GM12872 (cell line): ENCODE measurements at regions not wholly inside any gene's neighbourhood (a gene's known extent, or its start where the extent isn't known, plus 50 kb on each side); places are given as distances from the start of the nearest gene placed in this dataset.

Experiments used
- TF ChIP-seq, protein P1 (sequence below): IDR thresholded peaks from 3 replicates; pipeline ENCODE4 v1.5.1; 2011; ENCODE audit warnings: low read depth, mild to moderate bottlenecking, low read length, moderate library complexity; ENCODE audit not compliant: insufficient read depth

DNA sequence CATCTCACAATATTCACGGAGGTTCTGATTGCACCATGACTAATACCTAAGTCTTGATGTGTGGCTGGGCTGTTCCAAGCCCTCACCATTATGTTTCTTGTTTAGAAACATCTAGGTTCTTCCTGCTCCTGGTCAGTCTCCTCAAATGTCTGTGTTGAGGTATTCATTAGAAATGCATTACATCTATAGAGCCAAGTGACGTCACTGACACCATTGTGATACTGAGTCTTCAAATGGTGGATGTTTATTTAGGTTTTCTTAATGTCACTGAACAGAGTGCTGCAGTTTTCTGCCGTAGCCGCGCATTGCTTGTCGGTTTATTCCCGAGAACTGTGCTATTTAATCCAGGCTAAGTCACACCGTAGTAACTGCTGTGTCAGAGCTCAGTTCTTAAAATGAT lies 142.4 kb upstream of the SPACA7 start:
- TF ChIP-seq, protein P1, sequence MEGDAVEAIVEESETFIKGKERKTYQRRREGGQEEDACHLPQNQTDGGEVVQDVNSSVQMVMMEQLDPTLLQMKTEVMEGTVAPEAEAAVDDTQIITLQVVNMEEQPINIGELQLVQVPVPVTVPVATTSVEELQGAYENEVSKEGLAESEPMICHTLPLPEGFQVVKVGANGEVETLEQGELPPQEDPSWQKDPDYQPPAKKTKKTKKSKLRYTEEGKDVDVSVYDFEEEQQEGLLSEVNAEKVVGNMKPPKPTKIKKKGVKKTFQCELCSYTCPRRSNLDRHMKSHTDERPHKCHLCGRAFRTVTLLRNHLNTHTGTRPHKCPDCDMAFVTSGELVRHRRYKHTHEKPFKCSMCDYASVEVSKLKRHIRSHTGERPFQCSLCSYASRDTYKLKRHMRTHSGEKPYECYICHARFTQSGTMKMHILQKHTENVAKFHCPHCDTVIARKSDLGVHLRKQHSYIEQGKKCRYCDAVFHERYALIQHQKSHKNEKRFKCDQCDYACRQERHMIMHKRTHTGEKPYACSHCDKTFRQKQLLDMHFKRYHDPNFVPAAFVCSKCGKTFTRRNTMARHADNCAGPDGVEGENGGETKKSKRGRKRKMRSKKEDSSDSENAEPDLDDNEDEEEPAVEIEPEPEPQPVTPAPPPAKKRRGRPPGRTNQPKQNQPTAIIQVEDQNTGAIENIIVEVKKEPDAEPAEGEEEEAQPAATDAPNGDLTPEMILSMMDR, result no peak

DNA sequence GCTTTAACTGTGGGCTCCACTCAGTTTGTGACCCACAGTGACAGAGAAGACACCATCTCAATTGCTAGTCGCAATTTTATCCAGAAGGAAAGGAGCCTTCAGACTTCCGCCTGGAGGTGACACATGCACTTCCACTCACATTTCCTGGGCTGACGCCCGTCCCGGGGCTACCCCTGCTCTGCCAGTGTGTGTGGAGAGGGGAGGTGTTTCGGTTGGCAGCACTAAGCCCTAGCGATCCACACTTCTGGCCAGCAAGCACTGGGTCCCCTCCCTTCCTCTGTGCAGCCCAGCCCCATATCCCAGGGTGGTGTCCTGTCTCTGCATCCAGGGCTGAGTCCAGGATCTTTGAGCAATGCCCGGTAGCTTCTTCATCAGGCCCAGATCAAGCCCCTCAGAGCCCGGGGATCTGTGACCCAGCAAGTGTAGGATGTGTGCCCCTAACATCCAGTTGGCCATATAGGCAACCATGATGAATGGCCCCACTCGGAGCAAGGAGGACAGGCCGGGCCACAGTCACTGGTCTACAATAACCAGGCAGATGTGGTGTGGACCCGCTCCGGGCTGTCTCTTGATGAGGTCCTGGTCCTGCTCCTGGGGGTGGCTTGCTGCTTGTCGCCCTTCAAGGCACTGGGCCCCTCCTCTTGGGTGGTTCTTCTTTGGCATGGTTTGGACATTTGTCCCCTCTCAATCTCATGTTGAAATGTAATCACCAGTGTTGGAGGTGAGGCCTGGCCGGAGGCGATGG lies 141.9 kb upstream of the SPACA7 start:
- TF ChIP-seq, protein P1, result no peak

DNA sequence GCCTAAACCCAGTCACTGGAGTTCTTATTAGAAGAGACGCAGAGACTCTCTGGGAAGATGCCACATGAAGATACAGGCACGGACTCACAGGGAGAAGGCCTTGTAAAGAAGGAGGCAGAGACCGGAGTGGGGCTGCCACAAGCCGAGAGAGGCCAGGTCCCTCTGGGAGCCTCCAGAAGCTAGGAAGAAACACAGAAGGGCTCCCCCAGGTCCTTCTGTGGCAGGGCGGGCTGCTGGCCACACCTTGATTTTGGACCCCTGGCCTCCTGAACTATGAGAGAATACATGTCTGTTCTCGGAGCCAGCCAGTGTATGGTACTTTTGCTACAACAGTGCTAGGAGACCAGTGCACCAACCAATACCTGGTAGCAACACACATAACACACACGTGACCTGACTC lies 140.1 kb upstream of the SPACA7 start:
- TF ChIP-seq, protein P1, result no peak

DNA sequence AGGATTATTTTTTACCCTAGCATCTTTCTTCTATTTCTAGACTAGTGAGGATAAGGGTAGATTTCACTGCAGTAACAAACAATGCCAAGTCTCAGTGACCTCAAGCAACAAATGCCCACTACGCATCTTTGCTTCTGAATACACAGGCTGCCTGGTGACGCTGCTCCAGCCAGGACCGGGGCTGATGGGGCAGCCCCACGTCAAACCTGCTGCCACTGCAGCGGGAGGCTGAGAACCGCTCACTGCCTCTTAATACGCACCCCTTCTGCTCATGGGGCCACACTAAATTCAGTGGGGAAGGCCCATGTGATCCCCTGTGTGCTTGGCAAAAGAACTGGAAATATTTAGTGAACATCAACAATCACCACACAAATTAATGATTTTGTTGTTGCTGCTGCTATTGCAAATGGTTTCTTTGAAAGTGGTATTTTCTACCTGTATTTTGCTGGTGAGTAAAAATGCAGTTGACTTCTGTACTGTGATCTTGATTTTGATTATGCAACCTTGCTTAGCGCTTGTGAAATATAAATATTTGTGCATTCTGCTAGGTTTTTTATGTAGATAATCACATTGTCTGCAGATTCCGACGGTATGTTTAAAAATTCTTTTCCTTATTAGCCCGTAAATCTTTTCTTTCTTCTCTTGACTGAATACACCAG lies 139.5 kb upstream of the SPACA7 start:
- TF ChIP-seq, protein P1, result no peak

DNA sequence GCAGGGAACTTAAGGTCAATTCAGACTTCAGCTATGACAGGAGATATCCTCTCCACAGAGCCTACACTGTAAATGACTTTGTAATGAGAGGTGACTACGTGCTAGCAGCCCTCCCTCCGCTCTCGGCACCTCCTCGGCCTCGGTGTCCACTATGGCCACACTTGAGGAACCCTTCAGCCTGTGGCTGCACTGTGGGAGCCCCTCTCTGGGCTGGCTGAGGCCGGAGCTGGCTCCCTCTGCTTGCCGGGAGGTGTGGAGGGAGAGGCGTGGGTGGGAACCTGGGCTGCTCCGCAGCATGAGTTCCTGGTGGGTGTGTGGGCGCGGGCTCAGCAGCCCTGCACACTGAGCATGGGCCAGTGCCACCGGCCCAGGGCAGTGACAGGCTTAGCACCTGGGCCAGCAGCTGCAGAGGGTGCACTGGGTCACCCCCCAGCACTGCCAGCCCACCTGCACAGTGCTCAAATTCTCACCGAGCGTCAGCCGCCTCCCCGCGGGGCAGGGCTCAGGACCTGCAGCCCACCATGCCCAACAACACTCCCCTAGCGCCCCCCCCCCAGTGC lies 137.6 kb upstream of the SPACA7 start:
- TF ChIP-seq, protein P1, result no peak

DNA sequence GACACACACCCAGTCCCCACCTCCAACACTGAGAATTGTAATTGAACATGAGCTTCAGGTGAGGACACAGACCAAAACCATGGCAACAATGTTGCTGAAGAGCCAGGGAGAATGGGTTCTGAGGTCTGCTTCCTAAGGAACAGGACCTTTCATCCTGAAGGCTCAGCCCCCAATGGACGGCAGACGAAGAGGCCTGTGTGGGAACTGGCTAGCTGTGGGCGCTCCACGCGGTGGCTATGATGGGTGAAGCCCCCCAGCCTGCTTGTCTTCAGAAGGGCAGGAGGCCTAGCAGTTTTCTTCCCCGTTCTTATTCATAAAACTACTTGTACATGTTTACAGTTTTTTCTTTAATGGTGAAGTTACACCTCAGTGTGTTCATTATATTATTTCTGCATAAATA lies 136.1 kb upstream of the SPACA7 start:
- TF ChIP-seq, protein P1, result no peak

DNA sequence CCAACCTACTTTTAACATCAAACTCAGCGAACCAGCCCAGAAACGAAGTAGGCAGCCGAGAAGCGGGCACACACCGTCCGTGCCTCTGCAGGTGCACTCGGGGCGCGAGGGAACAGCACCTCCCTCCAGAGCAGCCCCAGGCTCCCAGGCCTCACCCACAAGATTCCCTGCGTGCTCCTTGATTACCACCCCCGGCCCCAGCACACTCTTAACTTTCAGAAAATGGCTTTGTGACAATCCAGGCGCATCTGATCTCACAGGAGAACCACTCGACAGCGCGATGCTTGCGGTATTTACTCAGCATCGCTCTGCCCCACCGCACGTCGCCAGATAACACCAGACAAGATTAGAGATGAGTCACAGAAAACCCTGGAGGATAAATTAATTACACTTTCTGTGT lies 134.9 kb upstream of the SPACA7 start:
- TF ChIP-seq, protein P1, result no peak
